Gastroesophageal sphincter (tissue), 4 donors: ENCODE measurements at regions not wholly inside any gene's neighbourhood (a gene's known extent, or its start where the extent isn't known, plus 50 kb on each side); places are given as distances from the start of the nearest gene placed in this dataset.

Experiments used
- ATAC-seq: fragments of 150-250 bp; one replicate; pipeline ENCODE4 v1.9.1; 2016; ENCODE audit warnings: mild to moderate bottlenecking, moderate library complexity
- H3K27ac ChIP-seq, 4 donors: fragments of 200-600 bp; sonication (generic) in 3 of 4; 1 replicate in 3 of 4; 2 replicates in 1 of 4; pipeline ENCODE4 v1.5.1; 2016 to 2019
- H3K27me3 ChIP-seq: fragments of 200-600 bp; sonication (generic); one replicate; pipeline ENCODE4 v1.5.1; 2019
- H3K36me3 ChIP-seq, 2 donors: fragments of 200-600 bp; sonication (generic); one replicate each; pipeline ENCODE4 v1.5.1; 2019; ENCODE audit warnings: control low read depth in 1 of 2
- H3K4me1 ChIP-seq, 3 donors: fragments of 200-600 bp; sonication (generic); 1 replicate in 2 of 3; 2 replicates in 1 of 3; pipeline ENCODE4 v1.5.1; 2016 to 2019; ENCODE audit warnings: control low read depth in 2 of 3
- H3K4me3 ChIP-seq, 2 donors: fragments of 200-600 bp; sonication (generic); one replicate each; pipeline ENCODE4 v1.5.1; 2019; ENCODE audit warnings: mild to moderate bottlenecking in 1 of 2, moderate library complexity in 1 of 2
- H3K9me3 ChIP-seq, 3 donors: fragments of 200-600 bp; sonication (generic); one replicate each; pipeline ENCODE4 v1.5.1; 2017 to 2019; ENCODE audit warnings: control low read depth in 2 of 3
- EP300 ChIP-seq: sonication (generic); formaldehyde crosslinking; IDR thresholded peaks from one replicate; pipeline ENCODE4 v1.6.1; 2017; ENCODE audit warnings: antibody characterized with exemption, mild to moderate bottlenecking
- POLR2A ChIP-seq, 2 donors: fragments of 450-650 bp; IDR thresholded peaks; one replicate each; pipeline ENCODE4 v1.6.1; 2017; ENCODE audit warnings: antibody characterized with exemption in 2 of 2, mild to moderate bottlenecking in 2 of 2, moderate library complexity in 1 of 2
- POLR2AphosphoS5 ChIP-seq: sonication (generic); formaldehyde crosslinking; IDR thresholded peaks from one replicate; pipeline ENCODE4 v1.6.1; 2017; ENCODE audit warnings: antibody characterized with exemption
- WGBS, 2 donors: methylation state at CpG; one replicate each; pipeline ENCODE4 v1.1.5; 2018; ENCODE audit warnings: low coverage in 1 of 2; 5-methylcytosine and 5-hydroxymethylcytosine counted together
- TF ChIP-seq, protein P1 (sequence below), 4 experiments: fragments of 200-600 bp in 2 of 4; fragments of 450-650 bp in 2 of 4; sonication (generic) in 1 of 4; IDR thresholded peaks; one replicate each; pipeline ENCODE4 v1.5.1; 2017 to 2019; ENCODE audit warnings: antibody characterized with exemption in 4 of 4, mild to moderate bottlenecking in 2 of 4, moderate library complexity in 2 of 4

DNA sequence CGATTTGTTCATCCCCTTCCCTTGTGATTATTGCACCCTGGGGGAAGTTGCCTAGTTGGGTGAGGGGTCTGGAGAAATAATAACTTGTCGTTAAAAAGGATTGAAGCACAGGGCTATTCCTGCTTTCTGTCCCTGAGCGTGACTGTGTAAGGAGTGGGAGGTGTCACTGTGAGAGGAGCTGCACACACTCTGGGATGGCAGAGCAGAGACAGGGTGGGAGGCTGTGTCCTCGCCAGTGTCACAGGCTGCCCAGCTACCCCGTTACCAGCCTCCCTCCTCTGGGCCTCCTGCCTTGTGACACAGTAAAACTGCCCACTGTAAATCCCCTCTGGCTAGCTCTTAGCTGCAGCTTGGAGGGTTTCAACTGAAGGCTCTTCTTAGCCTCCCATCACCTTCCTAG is 460.6 kb downstream of the AACS start:
- TF ChIP-seq, protein P1, sequence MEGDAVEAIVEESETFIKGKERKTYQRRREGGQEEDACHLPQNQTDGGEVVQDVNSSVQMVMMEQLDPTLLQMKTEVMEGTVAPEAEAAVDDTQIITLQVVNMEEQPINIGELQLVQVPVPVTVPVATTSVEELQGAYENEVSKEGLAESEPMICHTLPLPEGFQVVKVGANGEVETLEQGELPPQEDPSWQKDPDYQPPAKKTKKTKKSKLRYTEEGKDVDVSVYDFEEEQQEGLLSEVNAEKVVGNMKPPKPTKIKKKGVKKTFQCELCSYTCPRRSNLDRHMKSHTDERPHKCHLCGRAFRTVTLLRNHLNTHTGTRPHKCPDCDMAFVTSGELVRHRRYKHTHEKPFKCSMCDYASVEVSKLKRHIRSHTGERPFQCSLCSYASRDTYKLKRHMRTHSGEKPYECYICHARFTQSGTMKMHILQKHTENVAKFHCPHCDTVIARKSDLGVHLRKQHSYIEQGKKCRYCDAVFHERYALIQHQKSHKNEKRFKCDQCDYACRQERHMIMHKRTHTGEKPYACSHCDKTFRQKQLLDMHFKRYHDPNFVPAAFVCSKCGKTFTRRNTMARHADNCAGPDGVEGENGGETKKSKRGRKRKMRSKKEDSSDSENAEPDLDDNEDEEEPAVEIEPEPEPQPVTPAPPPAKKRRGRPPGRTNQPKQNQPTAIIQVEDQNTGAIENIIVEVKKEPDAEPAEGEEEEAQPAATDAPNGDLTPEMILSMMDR (IDR thresholded peaks at IDR 0.05), result no peak
- TF ChIP-seq EP300, result no peak
- TF ChIP-seq POLR2A (IDR thresholded peaks at IDR 0.05), result no peak
- TF ChIP-seq POLR2AphosphoS5, result no peak
- no peak overlapping the region for H3K4me3 ChIP-seq
- 66 to 91% methylated on average over 2 to 4 of the region's 5 CpGs for WGBS, 2 donors
- H3K4me1 ChIP-seq, result no peaks in the 10 kb centered on the region
- no peak overlapping the region for H3K27ac ChIP-seq
- H3K36me3 ChIP-seq, result no peaks in the 10 kb centered on the region
- no peaks in the 10 kb centered on the region for H3K27me3 ChIP-seq
- peaks cover 0 to 27% (median 0%) of the 10 kb centered on the region in 3 donors for H3K9me3 ChIP-seq
- ATAC-seq, result no peak

DNA sequence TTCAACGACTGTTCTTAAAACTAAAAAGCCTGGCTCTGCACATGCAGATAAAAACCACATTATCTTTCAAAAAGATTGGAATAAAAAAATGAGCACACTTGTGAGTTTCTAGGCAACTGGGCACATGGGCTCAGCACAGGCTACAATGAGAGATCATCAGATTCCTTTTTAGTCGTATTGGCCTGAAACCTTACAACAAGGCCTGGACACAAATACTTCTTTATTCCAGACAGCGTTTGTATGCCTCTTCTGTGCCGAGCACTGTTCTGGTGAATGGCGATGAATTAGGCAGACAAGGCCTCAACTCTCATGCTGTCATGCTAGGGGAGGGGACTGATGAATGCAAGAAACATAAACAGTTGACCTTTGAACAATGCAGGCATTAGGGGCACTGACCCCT is 463.0 kb downstream of the AACS start:
- H3K4me1 ChIP-seq, result peaks cover 0 to 2% (median 0%) of the 10 kb centered on the region in 3 donors
- H3K27ac ChIP-seq, result no peak overlapping the region
- WGBS, 2 donors, result 52 to 89% methylated on average over 4 to 5 of the region's 5 CpGs
- H3K4me3 ChIP-seq, result no peak overlapping the region
- H3K9me3 ChIP-seq, result peaks cover 0 to 7% (median 0%) of the 10 kb centered on the region in 3 donors
- no peaks in the 10 kb centered on the region for H3K36me3 ChIP-seq
- TF ChIP-seq POLR2AphosphoS5, result no peak
- no peak for TF ChIP-seq EP300
- TF ChIP-seq, protein P1 (IDR thresholded peaks at IDR 0.05), result no peak
- no peak for TF ChIP-seq POLR2A (IDR thresholded peaks at IDR 0.05)
- no peak for ATAC-seq
- H3K27me3 ChIP-seq, result peaks cover 21% of the 10 kb centered on the region

DNA sequence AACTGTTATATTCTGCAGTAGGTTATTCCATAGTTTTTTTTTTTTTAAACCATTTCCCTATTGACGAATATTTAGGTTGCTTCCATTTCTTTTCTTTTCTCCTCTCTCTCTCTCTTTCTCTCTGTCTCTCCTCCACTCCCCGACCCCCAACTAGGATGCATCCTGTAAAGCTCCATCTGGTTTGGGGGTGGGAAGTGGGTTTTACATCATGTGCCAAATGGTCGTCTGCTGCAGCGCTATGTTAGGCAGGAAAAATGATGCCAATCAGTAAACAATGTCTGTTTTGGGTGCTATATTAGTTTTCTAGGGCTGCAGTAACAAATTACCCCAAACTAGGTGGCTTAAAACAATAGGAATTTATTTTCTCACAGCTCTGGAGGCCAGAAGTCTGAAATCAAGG is 465.0 kb downstream of the AACS start:
- Histone ChIP-seq H3K27ac (no peak overlapping the region), H3K36me3 (no peaks in the 10 kb centered on the region), H3K4me3 (no peak overlapping the region), H3K4me1 (peaks cover 0 to 7% (median 3%) of the 10 kb centered on the region in 3 donors), H3K9me3 (no peaks in the 10 kb centered on the region), H3K27me3 (peaks cover 27% of the 10 kb centered on the region)
- no peak for ATAC-seq
- WGBS, 2 donors, result 27% methylated on average over 4 of the region's 4 CpGs; no CpG with 5 or more reads in 1 of the 2 donors
- no peak for TF ChIP-seq EP300

DNA sequence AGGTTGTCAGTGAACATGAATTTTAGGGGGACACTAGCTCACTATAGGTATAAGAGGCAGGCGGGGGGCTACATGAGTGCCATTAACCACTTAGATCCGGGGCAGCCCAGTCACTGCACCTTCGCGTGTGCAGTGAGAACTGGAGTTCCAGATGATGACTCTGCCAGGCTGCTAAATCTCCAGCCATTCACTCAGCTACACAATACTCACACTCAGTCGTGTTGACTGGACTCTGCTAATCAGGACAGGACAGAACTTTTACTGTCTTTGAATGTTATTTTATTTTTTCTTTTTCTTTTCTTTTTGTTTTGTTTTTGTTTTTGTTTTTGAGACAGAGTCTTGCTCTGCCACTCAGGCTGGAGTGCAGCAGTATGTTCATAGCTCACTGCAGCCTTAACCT is 465.6 kb downstream of the AACS start:
- H3K27ac ChIP-seq, result no peak overlapping the region
- H3K9me3 ChIP-seq, result no peaks in the 10 kb centered on the region
- TF ChIP-seq EP300 (no peak), POLR2A (IDR thresholded peaks at IDR 0.05) (no peak), POLR2AphosphoS5 (no peak)
- TF ChIP-seq, protein P1 (IDR thresholded peaks at IDR 0.05), result no peak
- ATAC-seq, result no peak
- no peak overlapping the region for H3K4me3 ChIP-seq
- H3K27me3 ChIP-seq, result peaks cover 30% of the 10 kb centered on the region
- 54 to 100% methylated on average over 1 to 5 of the region's 5 CpGs for WGBS, 2 donors
- H3K4me1 ChIP-seq, result peaks cover 0 to 7% (median 3%) of the 10 kb centered on the region in 3 donors
- H3K36me3 ChIP-seq, result no peaks in the 10 kb centered on the region

DNA sequence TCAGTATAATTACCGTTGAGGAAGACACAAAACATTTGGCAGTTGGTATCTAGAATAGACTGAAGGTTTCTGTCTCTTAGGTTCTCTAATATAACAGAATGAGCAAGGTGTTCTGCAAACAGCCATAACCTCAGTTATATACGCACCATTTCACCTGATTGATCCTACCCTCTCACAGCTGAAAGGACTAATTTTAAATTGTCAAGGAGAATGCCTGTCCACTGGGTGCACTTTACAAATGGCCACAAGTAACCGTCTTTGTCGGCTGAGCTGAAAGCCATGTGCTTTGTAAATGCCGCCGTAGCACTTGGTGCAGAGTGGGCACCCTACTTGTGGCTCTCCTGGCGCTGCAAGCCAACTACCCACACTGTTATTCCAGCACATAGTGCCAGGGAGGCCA is 466.3 kb downstream of the AACS start:
- Histone ChIP-seq H3K27ac (no peak overlapping the region), H3K4me1 (peaks cover 0 to 7% (median 3%) of the 10 kb centered on the region in 3 donors), H3K9me3 (no peaks in the 10 kb centered on the region), H3K4me3 (no peak overlapping the region), H3K36me3 (no peaks in the 10 kb centered on the region), H3K27me3 (peaks cover 32% of the 10 kb centered on the region)
- ATAC-seq, result no peak
- TF ChIP-seq, protein P1 (IDR thresholded peaks at IDR 0.05), result no peak
- TF ChIP-seq EP300 (no peak), POLR2A (IDR thresholded peaks at IDR 0.05) (no peak), POLR2AphosphoS5 (no peak)
- 75 to 83% methylated on average over 5 to 7 of the region's 7 CpGs for WGBS, 2 donors
